ENCODE measurements at regions not wholly inside any gene's neighbourhood (a gene's known extent, or its start where the extent isn't known, plus 50 kb on each side); places are given as distances from the start of the nearest gene placed in this dataset.

DNA sequence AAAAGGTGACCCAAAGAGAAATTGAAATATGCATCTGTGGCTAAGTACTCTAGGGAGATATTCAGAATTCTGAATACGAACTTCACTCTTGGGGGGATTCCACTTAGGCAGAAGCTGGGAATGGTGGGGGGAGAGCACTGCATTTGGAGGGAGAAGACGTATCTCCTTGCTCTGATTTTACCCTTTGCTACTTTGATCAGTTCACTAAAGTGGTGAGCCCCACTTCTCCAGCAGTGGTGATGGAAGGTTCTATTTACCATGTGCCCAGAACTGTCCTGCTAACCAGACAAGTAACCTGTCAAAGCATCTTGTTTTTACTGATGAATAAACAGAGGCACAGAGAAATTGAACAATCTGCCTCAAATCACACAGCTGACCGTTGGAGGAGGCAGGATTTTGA, 483.4 kb downstream of the SIPA1L2 start:
- Histone ChIP-seq H3K4me1 (ENCODE audit: low read depth, poor library complexity, severe bottlenecking) (no peaks in the 10 kb centered on the region), H3K27ac (no peak overlapping the region)
- TF ChIP-seq, protein P1, sequence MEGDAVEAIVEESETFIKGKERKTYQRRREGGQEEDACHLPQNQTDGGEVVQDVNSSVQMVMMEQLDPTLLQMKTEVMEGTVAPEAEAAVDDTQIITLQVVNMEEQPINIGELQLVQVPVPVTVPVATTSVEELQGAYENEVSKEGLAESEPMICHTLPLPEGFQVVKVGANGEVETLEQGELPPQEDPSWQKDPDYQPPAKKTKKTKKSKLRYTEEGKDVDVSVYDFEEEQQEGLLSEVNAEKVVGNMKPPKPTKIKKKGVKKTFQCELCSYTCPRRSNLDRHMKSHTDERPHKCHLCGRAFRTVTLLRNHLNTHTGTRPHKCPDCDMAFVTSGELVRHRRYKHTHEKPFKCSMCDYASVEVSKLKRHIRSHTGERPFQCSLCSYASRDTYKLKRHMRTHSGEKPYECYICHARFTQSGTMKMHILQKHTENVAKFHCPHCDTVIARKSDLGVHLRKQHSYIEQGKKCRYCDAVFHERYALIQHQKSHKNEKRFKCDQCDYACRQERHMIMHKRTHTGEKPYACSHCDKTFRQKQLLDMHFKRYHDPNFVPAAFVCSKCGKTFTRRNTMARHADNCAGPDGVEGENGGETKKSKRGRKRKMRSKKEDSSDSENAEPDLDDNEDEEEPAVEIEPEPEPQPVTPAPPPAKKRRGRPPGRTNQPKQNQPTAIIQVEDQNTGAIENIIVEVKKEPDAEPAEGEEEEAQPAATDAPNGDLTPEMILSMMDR (conservative IDR thresholded peaks at IDR 0.05; ENCODE audit: low read depth, low read length): no peak

DNA sequence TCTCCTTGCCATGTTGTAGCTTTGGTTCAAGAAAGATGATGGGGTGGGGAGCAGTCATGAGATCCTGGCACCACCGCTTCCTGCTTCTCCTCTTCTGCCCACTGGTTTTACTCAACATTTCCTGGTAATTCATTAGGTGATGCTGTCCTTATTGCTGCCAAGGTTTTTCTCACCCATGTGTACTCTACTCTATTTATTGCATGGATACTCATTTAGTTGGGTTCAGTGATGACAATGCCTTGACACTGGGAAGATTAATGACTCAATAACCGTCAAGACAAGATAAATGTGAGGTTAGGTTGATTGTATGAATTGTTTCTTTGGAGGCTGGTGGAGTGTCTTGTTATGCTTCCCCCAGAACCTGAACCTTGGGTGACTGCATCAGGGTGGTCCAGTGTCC, 484.2 kb downstream of the SIPA1L2 start:
- no peaks in the 10 kb centered on the region for H4K20me1 ChIP-seq (ENCODE audit: insufficient read depth)
- H3K27ac ChIP-seq: no peak overlapping the region
- TF ChIP-seq, protein P1 (conservative IDR thresholded peaks at IDR 0.05; ENCODE audit: low read depth, low read length): no peak
- H2AFZ ChIP-seq (ENCODE audit: low read depth): no peak overlapping the region
- no peaks in the 10 kb centered on the region for H3K36me3 ChIP-seq (ENCODE audit: insufficient read depth)
- no peak overlapping the region for H3K4me2 ChIP-seq
- no peaks in the 10 kb centered on the region for H3K27me3 ChIP-seq (ENCODE audit: insufficient read depth, low read depth)
- H3K79me2 ChIP-seq (ENCODE audit: insufficient read depth, low read depth): no peaks in the 10 kb centered on the region
- H3K4me1 ChIP-seq (ENCODE audit: low read depth, poor library complexity, severe bottlenecking): no peaks in the 10 kb centered on the region
- no peak overlapping the region for H3K9ac ChIP-seq
- no peak overlapping the region for H3K4me3 ChIP-seq (IDR thresholded peaks at IDR 0.05; ENCODE audit: insufficient read depth, low read depth, low read length)

More for the DNA sequence above, 483.4 kb downstream of the SIPA1L2 start:
- Histone ChIP-seq H3K36me3 (ENCODE audit: insufficient read depth) (no peaks in the 10 kb centered on the region), H3K4me3 (IDR thresholded peaks at IDR 0.05; ENCODE audit: insufficient read depth, low read depth, low read length) (no peak overlapping the region), H2AFZ (ENCODE audit: low read depth) (no peak overlapping the region), H3K9ac (no peak overlapping the region), H3K79me2 (ENCODE audit: insufficient read depth, low read depth) (no peaks in the 10 kb centered on the region), H4K20me1 (ENCODE audit: insufficient read depth) (no peaks in the 10 kb centered on the region), H3K27me3 (ENCODE audit: insufficient read depth, low read depth) (no peaks in the 10 kb centered on the region), H3K4me2 (no peak overlapping the region)

DNA sequence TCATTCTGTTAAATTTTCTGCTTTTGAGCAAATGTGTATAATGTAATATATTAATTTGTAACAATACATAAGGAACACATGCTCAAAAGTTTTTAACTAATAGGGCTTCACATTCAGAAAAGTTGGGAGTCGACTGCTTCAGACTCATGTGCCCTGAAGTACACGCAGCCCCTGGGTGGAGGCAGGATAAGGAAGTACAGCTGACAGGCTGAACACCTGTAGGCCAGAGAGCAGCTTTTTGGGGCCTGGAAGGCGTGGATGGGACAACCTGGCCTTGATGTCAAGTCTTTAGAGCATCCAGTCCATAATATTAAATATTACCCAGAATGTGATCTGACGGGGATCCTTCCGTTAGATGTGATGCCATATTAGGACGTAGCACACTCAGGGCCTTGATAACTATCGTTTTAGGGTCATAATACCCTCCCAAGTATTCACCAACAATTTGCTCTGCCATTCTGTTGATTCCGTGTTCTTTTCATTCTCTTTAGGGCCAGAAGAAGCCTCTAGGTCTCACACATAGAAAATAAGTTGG, 485.2 kb downstream of the SIPA1L2 start:
- TF ChIP-seq, protein P1 (conservative IDR thresholded peaks at IDR 0.05; ENCODE audit: low read depth, low read length): no peak
- H2AFZ ChIP-seq (ENCODE audit: low read depth): no peak overlapping the region

DNA sequence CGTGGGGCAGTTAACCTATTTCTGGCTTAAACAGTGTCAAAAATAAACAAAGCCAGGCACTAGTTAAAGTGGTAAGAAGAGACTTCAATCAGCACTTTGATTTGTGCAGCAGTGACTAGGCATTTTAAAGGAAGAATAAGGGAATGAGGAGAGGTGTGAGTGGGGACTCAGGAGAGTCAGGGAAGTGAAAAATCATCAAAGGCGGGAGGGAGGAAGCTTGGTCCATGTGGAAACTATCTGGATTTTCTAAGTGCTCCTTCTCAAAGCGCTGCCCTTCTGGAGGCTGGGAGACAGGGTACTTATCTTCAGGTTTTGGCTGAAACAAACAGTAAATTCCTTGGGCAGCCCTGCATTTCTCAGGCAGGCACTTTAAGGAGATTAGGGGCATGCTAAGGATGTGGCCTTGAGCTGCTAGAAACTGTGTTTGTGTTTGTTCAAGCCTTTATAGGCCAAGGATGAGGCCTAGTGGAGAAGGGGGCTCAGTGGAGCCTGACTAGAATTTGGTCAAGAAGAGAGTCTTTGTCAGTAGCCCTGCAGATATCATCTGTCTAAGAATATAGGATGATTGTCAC, 486.5 kb downstream of the SIPA1L2 start:
- H3K9ac ChIP-seq: no peak overlapping the region
- no peaks in the 10 kb centered on the region for H3K36me3 ChIP-seq (ENCODE audit: insufficient read depth)
- no peaks in the 10 kb centered on the region for H3K79me2 ChIP-seq (ENCODE audit: insufficient read depth, low read depth)
- TF ChIP-seq, protein P1 (conservative IDR thresholded peaks at IDR 0.05; ENCODE audit: low read depth, low read length): no peak
- H3K4me1 ChIP-seq (ENCODE audit: low read depth, poor library complexity, severe bottlenecking): no peaks in the 10 kb centered on the region
- no peak overlapping the region for H2AFZ ChIP-seq (ENCODE audit: low read depth)
- no peaks in the 10 kb centered on the region for H4K20me1 ChIP-seq (ENCODE audit: insufficient read depth)
- no peak overlapping the region for H3K27ac ChIP-seq
- no peak overlapping the region for H3K4me2 ChIP-seq
- H3K4me3 ChIP-seq (IDR thresholded peaks at IDR 0.05; ENCODE audit: insufficient read depth, low read depth, low read length): no peak overlapping the region
- no peaks in the 10 kb centered on the region for H3K27me3 ChIP-seq (ENCODE audit: insufficient read depth, low read depth)

More for the DNA sequence above, 485.2 kb downstream of the SIPA1L2 start:
- H4K20me1 ChIP-seq (ENCODE audit: insufficient read depth): no peaks in the 10 kb centered on the region
- H3K9ac ChIP-seq: no peak overlapping the region
- no peaks in the 10 kb centered on the region for H3K4me1 ChIP-seq (ENCODE audit: low read depth, poor library complexity, severe bottlenecking)
- H3K27me3 ChIP-seq (ENCODE audit: insufficient read depth, low read depth): no peaks in the 10 kb centered on the region
- H3K36me3 ChIP-seq (ENCODE audit: insufficient read depth): no peaks in the 10 kb centered on the region
- H3K79me2 ChIP-seq (ENCODE audit: insufficient read depth, low read depth): no peaks in the 10 kb centered on the region
- no peak overlapping the region for H3K4me3 ChIP-seq (IDR thresholded peaks at IDR 0.05; ENCODE audit: insufficient read depth, low read depth, low read length)
- no peak overlapping the region for H3K4me2 ChIP-seq
- H3K27ac ChIP-seq: no peak overlapping the region
